Fibroblast of lung (primary cell): ENCODE measurements at regions not wholly inside any gene's neighbourhood (a gene's known extent, or its start where the extent isn't known, plus 50 kb on each side); places are given as distances from the start of the nearest gene placed in this dataset.

Experiments
- DNase-seq, 2 donors: peaks; one replicate each; pipeline versions ENCODE4 v3.0.0 to v3.0.0-alpha.2; 2010; ENCODE audit warnings: low read depth in 2 of 2
- H2AFZ ChIP-seq: 2 replicates; pipeline ENCODE4 v1.5.1; 2012; ENCODE audit warnings: low read length, control low read depth, inconsistent platforms
- H3K27ac ChIP-seq: 2 replicates; pipeline ENCODE4 v1.5.1; 2011; ENCODE audit warnings: low read length, control low read depth; ENCODE audit not compliant: insufficient read depth
- H3K27me3 ChIP-seq: 2 replicates; pipeline ENCODE4 v1.5.1; 2011; ENCODE audit warnings: mild to moderate bottlenecking, low read length; ENCODE audit not compliant: control insufficient read depth, insufficient read depth
- H3K36me3 ChIP-seq: 2 replicates; pipeline ENCODE4 v1.5.1; 2011; ENCODE audit warnings: low read length; ENCODE audit not compliant: control insufficient read depth, insufficient read depth
- H3K4me1 ChIP-seq: 2 replicates; pipeline ENCODE4 v1.5.1; 2011; ENCODE audit warnings: low read length; ENCODE audit not compliant: control insufficient read depth, insufficient read depth; ENCODE audit errors: extremely low read depth
- H3K4me2 ChIP-seq: 2 replicates; pipeline ENCODE4 v1.5.1; 2011; ENCODE audit warnings: low read length, control low read depth; ENCODE audit not compliant: insufficient read depth; ENCODE audit errors: extremely low read depth
- H3K4me3 ChIP-seq, 4 experiments: fragments of 200-600 bp in 1 of 4; sonication (generic) in 1 of 4; replicated peaks in 1 of 4; 2 replicates each; pipeline ENCODE4 v1.5.1; 2011 to 2016; ENCODE audit warnings: low read length in 4 of 4, low read depth in 3 of 4, mild to moderate bottlenecking in 3 of 4, control low read depth in 2 of 4, inconsistent platforms in 1 of 4, mixed read lengths in 1 of 4; ENCODE audit not compliant: insufficient read depth in 1 of 4; ENCODE audit errors: control extremely low read depth in 1 of 4
- H3K79me2 ChIP-seq: 2 replicates; pipeline ENCODE4 v1.5.1; 2012; ENCODE audit warnings: mild to moderate bottlenecking, low read length, inconsistent platforms; ENCODE audit not compliant: control insufficient read depth, insufficient read depth
- H3K9ac ChIP-seq: 2 replicates; pipeline ENCODE4 v1.5.1; 2011; ENCODE audit warnings: mild to moderate bottlenecking, low read length, control low read depth; ENCODE audit not compliant: insufficient read depth
- H3K9me3 ChIP-seq: 2 replicates; pipeline ENCODE4 v1.5.1; 2012; ENCODE audit warnings: low read depth, low read length; ENCODE audit not compliant: control insufficient read depth, insufficient read depth
- H4K20me1 ChIP-seq: 2 replicates; pipeline ENCODE4 v1.5.1; 2011; ENCODE audit warnings: low read length; ENCODE audit not compliant: control insufficient read depth, insufficient read depth; ENCODE audit errors: extremely low read depth
- CTCF ChIP-seq, 2 donors: IDR thresholded peaks in 1 of 2; conservative IDR thresholded peaks in 1 of 2; 1 replicate in 1 of 2; 2 replicates in 1 of 2; pipeline ENCODE4 v1.5.1; 2011 to 2012; ENCODE audit warnings: low read length in 2 of 2, control low read depth in 1 of 2, inconsistent platforms in 1 of 2, low read depth in 1 of 2, mild to moderate bottlenecking in 1 of 2
- EZH2 ChIP-seq: IDR thresholded peaks from 2 replicates; pipeline ENCODE4 v1.5.1; 2012; ENCODE audit warnings: low read length, control low read depth, mild to moderate bottlenecking; ENCODE audit errors: missing control alignments

- TF ChIP-seq CTCF (conservative IDR thresholded peaks at IDR 0.05 in 1 of 2, IDR thresholded peaks at IDR 0.05 in 1 of 2; ENCODE audit: low read depth in 1 of 2, low read length in 2 of 2) = no peak
- no peak for TF ChIP-seq EZH2
- DNase-seq = no peak
- H3K9me3 ChIP-seq = no peaks in the 10 kb centered on the region
- no peak overlapping the region for H3K27ac ChIP-seq
- H3K9ac ChIP-seq = no peak overlapping the region
- H3K79me2 ChIP-seq = no peaks in the 10 kb centered on the region
- no peak overlapping the region for H3K4me2 ChIP-seq
- H3K27me3 ChIP-seq = no peaks in the 10 kb centered on the region
- H3K4me3 ChIP-seq = no peak overlapping the region
- H3K36me3 ChIP-seq = no peaks in the 10 kb centered on the region
- H2AFZ ChIP-seq = no peak overlapping the region
- H4K20me1 ChIP-seq = no peaks in the 10 kb centered on the region
- no peaks in the 10 kb centered on the region for H3K4me1 ChIP-seq
These were observed 313.5 kb upstream of the PLXNA2 start for GRCh38 chr1:208557723-208558094.

- Histone ChIP-seq H3K36me3 (no peaks in the 10 kb centered on the region), H3K79me2 (no peaks in the 10 kb centered on the region), H2AFZ (no peak overlapping the region), H3K4me1 (no peaks in the 10 kb centered on the region), H3K9ac (no peak overlapping the region), H3K27ac (no peak overlapping the region), H3K27me3 (no peaks in the 10 kb centered on the region), H3K9me3 (no peaks in the 10 kb centered on the region), H3K4me2 (no peak overlapping the region), H4K20me1 (no peaks in the 10 kb centered on the region), H3K4me3 (no peak overlapping the region)
- no peak for DNase-seq
- no peak for TF ChIP-seq CTCF (conservative IDR thresholded peaks at IDR 0.05 in 1 of 2, IDR thresholded peaks at IDR 0.05 in 1 of 2; ENCODE audit: low read depth in 1 of 2, low read length in 2 of 2)
- no peak for TF ChIP-seq EZH2
These were observed 315.6 kb upstream of the PLXNA2 start for GRCh38 chr1:208559597-208560329.

- Histone ChIP-seq H3K9me3 (no peaks in the 10 kb centered on the region), H3K36me3 (no peaks in the 10 kb centered on the region), H4K20me1 (no peaks in the 10 kb centered on the region), H3K4me1 (no peaks in the 10 kb centered on the region), H3K79me2 (no peaks in the 10 kb centered on the region), H3K4me3 (no peak overlapping the region), H2AFZ (no peak overlapping the region), H3K4me2 (no peak overlapping the region), H3K27ac (no peak overlapping the region), H3K27me3 (no peaks in the 10 kb centered on the region), H3K9ac (no peak overlapping the region)
- DNase-seq = no peak
- TF ChIP-seq EZH2 (no peak), CTCF (conservative IDR thresholded peaks at IDR 0.05 in 1 of 2, IDR thresholded peaks at IDR 0.05 in 1 of 2; ENCODE audit: low read depth in 1 of 2, low read length in 2 of 2) (no peak)
These were observed 318.2 kb upstream of the PLXNA2 start for GRCh38 chr1:208562151-208562960.
